Raji (cell line): ENCODE measurements at regions not wholly inside any gene's neighbourhood (a gene's known extent, or its start where the extent isn't known, plus 50 kb on each side); places are given as distances from the start of the nearest gene placed in this dataset.

Experiments used
- POLR2A ChIP-seq: IDR thresholded peaks from 2 replicates; pipeline ENCODE4 v1.6.1; 2011; ENCODE audit warnings: low read depth, low read length, control low read depth; ENCODE audit not compliant: insufficient read depth

DNA sequence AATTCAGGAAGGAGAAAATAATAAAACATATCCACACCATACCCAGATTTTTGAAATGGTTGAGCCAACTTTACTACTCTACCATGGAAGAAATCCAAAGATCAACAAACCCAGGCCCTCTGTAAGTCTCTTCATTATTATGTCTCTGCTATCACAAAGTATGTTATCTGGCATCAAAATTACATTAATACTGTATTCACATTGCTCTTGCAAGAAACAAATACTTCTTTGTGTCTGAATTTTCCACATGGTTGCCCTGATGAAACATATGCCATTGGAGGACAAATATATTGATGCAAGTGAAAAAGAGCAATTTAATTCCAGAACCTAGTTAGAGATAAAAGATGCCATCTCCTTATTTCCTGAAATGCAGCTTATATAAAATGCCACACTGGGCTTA lies 204.0 kb downstream of the FZD1 start:
- no peak for TF ChIP-seq POLR2A

GRCh38 chr7:91473619-91474018 lies 209.4 kb downstream of the FZD1 start:
- no peak for TF ChIP-seq POLR2A

DNA sequence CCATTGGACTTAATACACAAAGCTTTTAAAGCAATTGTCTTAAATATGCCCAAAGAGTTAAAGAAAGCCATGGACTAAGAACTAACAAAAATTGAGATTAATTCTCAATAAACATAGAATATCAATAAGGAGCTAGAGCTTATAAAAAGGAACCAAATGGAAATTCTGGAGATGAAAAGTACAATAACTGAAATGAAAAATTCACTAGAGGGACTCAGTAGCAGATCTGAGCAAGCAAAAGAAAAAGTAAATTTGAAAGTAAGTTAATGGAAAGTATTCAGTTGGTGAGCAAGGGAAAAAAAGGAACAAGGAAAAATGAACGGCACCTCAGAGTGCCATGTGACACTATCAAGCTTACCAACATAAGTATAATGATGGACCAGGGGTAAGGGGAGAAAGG lies 209.8 kb downstream of the FZD1 start:
- TF ChIP-seq POLR2A = no peak

GRCh38 chr7:91491868-91492267 lies 227.6 kb downstream of the FZD1 start:
- TF ChIP-seq POLR2A = no peak

DNA sequence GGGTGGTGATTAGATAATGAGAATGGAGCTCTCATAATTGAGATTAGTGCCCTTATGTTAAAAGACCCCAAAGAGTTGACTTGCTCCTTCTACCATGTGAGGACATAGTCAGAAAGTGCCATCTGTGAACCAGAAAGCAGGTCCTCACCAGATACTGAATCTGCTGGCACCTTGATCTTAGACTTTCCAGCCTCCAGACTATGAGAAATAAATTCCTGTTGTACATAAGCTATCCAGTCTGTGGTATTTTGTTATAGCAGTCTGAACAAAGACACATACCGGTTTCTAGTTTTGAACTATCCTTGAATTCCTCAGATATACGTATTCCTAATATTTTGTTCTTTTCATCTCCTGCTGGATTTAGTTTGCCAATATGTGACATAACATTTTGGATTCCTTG lies 228.1 kb downstream of the FZD1 start:
- no peak for TF ChIP-seq POLR2A

DNA sequence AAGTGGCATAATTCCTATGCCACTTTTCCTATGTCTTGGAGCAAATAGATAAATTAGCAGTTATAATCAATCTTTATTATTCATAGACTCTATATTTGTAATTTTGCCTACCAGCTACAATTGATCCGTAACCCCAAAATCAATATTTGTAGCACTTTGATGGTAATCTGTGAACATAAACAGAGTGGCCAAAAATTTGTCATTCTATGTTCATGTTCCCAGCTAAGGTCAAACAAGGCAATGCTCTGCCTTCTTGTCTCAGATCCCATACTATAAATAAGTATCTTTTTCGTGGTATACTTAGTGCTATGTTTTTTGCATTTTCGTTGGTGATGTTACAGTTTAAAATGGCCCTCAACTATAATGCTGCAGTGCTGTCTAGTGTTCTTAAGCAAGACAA lies 228.5 kb downstream of the FZD1 start:
- no peak for TF ChIP-seq POLR2A

DNA sequence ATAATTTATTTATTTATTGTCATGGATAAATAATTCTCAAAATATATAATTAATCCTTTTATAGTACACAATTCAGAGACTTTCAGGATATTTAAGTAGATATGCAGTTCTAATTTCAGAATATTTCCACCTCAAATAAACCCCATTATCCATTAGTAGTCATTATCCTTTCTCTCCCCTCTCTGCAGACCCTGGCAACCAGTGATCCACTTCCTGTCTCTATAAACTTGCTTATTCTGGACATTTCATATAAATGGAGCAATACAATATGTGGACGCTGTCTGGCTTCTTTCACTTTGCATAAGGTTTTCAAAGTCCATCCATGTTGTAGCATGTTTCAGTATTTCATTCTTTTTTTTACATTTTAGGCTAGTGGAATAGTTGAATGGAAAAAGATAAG lies 230.2 kb downstream of the FZD1 start:
- no peak for TF ChIP-seq POLR2A

- TF ChIP-seq POLR2A = no peak
Measured at GRCh38 chr7:91496251-91496820, 232.1 kb downstream of the FZD1 start.

DNA sequence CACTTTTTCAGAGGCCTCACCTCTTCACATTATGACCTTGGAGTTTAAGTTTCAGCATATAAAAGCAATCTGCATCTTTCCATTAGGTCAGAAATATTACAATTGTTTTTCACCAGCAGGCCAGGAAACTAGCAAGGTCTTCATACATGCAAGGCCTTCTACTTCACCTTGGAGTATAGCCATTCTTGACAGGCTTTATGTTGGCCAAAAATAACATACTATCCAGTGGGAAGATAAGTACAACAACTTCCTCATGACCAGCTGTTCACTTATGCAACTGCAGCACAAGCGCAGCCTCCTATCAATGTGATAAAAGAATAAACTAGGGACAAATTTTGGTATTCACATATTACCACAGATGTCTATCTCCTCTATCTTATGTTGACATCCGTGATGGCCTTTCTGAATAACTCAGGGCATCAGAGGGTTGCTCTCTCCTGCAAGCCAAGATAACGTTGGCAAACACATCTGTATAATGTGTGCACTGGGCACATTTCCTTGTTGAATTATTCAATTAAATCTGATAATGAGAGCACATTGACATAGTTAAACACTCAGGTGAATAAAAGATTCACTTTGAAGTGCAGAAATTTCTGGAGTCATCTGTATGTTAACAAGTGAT lies 239.8 kb downstream of the FZD1 start:
- no peak for TF ChIP-seq POLR2A

- no peak for TF ChIP-seq POLR2A
Measured at GRCh38 chr7:91504919-91505318, 240.7 kb downstream of the FZD1 start.

- no peak for TF ChIP-seq POLR2A
Measured at GRCh38 chr7:91512958-91513357, 248.7 kb downstream of the FZD1 start.

DNA sequence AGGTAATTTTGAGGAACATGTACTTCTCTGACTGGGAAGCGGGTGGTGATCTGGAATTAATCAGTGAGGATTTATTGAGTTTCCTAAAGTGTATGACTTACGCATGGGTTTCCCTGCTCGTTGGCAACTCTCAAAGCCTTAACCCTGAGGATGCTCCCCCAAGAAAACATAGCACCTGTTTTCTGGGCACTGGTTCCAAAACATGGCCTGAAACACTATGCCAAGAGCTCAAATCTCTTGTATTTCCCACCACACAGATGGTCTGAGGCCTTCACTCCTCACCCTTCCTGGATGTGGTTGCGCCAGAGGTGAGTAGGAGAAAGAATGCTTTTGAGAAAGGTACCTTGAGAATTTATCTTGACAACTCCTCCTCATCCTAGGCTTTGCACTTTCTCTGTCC lies 250.4 kb downstream of the FZD1 start:
- TF ChIP-seq POLR2A = no peak

- no peak for TF ChIP-seq POLR2A
Measured at GRCh38 chr7:91515961-91516360, 251.7 kb downstream of the FZD1 start.

DNA sequence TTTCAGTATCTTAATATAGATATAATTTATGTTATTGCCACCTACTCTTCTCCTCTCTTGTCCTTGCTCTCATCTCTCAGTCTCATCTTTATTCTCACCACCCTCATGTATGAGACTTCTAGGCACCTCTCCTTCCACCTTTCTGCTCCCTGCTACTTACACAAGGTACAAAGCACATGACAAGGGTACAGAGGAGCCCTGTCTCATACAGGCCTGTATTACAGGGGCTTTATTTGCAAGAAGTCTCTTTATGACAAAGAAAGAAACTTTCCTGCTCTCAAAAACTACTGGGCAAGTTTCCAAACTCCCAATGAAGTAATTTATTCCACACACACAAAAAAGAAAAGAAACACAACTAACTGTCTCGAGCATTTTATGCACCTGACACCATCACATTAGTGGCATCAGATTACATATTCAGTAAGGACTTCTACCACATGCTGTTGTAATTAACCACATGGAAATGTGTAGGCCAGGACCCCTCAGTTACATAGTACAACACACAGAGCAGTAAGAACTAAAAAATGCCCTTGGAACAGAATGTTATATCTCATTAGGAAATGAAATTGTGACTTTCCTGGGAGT lies 253.1 kb downstream of the FZD1 start:
- no peak for TF ChIP-seq POLR2A

DNA sequence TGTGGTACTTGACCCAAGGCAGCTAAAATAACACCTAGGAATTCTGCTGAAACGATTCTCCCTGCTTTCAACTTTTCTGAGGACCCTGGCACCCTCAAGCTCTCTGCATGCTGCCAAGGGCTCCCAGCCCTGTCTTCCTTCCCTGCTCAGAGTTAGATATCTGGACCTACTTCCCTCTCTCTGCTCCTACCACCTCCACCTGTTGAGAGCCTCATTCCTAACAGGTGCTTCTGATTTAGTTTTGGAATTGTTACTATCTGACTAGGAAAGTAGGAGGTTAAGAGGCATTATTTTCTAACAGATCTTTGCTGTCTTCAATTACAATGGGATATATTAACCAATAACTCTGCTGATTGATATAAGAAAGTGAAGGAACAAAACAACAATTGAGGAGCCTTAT lies 253.8 kb downstream of the FZD1 start:
- no peak for TF ChIP-seq POLR2A

DNA sequence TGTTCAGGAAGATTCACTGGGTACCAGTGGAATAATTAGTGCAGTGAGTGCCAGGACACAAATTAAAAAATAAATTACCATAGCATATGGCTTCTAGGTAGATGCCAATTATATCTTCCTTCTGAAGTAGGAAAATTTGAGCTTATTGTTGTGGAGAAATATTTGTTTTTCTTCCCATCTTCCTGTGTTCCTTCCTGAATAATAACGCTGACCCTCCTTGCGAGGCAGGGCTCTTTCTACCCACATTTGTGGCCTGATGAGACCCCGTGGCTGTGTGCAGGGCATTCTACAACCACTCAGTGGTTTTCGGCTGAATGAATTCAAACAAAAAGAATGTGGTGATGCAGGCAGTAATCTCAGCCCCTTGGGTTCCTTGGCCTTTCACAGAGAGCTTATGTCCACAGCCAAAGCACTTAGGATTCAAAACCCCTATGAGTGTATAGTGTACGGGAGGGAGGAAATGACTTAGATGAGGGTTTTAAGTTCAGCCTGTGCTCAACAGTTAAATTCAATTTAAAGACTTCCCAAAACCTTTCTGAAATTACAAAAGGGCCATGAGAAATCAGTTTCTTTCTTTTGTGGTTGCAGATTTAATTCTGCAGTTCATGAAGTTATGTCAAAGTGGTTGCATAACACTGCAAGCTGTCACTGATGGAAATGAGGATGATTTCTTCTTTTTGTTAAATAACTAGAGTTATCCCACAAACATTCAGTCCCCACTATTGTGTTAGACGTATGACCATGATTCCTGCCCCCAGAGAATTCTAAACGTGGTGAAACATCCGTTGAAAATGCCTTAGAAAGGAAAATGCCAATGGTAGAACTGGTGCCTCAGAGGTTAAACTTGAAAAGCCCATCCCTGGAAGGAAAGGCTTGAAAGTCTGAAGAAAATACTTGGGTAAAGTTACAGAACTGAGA lies 255.3 kb downstream of the FZD1 start:
- no peak for TF ChIP-seq POLR2A
